WTC11 (cell line): ENCODE measurements at regions not wholly inside any gene's neighbourhood (a gene's known extent, or its start where the extent isn't known, plus 50 kb on each side); places are given as distances from the start of the nearest gene placed in this dataset.

Source experiments
- ATAC-seq: fragments of 200-7000 bp; cut with Tn5 transposase; 2 replicates; pipeline ENCODE4 v1.10.0; 2021; ENCODE audit warnings: mild to moderate bottlenecking, moderate library complexity
- CTCF ChIA-PET: fragments of 300-600 bp; sonication (Branson Sonifier 250); formaldehyde crosslinking; loops from one replicate; lab custom pipeline; 2021; ENCODE audit warnings: antibody characterized with exemption; lab: Charles Lee
- POLR2A ChIA-PET: fragments of 350-600 bp; sonication (Branson Sonifier 250); formaldehyde crosslinking; loops from one replicate; lab custom pipeline; 2021; ENCODE audit warnings: antibody characterized with exemption; lab: Charles Lee
- DNase-seq: peaks from one replicate; pipeline ENCODE4 v3.0.0; 2021; ENCODE audit warnings: low spot score
- H3K27ac Mint-ChIP-seq: 2 replicates; pipeline ENCODE4 v1.8.0; 2021; ENCODE audit warnings: mixed read lengths
- H3K27me3 Mint-ChIP-seq: 2 replicates; pipeline ENCODE4 v1.8.0; 2021; ENCODE audit warnings: low read depth, mild to moderate bottlenecking, moderate library complexity, mixed read lengths
- H3K36me3 Mint-ChIP-seq: 2 replicates; pipeline ENCODE4 v1.8.0; 2021; ENCODE audit warnings: mixed read lengths
- H3K4me1 Mint-ChIP-seq: 2 replicates; pipeline ENCODE4 v1.8.0; 2022; ENCODE audit warnings: mixed read lengths
- H3K4me3 Mint-ChIP-seq: 2 replicates; pipeline ENCODE4 v1.8.0; 2021; ENCODE audit warnings: mild to moderate bottlenecking, moderate library complexity, mixed read lengths
- H3K9me3 Mint-ChIP-seq: 2 replicates; pipeline ENCODE4 v1.8.0; 2021; ENCODE audit warnings: mixed read lengths
- AR ChIP-seq: fragments of 250-450 bp; sonication (Bioruptor Pico); IDR thresholded peaks from 2 replicates; pipeline ENCODE4 v1.9.0; 2021; ENCODE audit warnings: mild to moderate bottlenecking
- CBFB ChIP-seq: sonication (generic); formaldehyde crosslinking; IDR thresholded peaks from 2 replicates; pipeline ENCODE4 v1.8.1; 2022; ENCODE audit warnings: mild to moderate bottlenecking, low read depth, missing genetic modification reagents
- FOXK1 ChIP-seq: sonication (generic); formaldehyde crosslinking; IDR thresholded peaks from 2 replicates; pipeline ENCODE4 v1.8.0; 2022; ENCODE audit warnings: mild to moderate bottlenecking, moderate library complexity, missing genetic modification reagents
- GABPB1 ChIP-seq: sonication (generic); formaldehyde crosslinking; IDR thresholded peaks from 2 replicates; pipeline ENCODE4 v1.8.1; 2023; ENCODE audit warnings: mild to moderate bottlenecking, missing genetic modification reagents
- HMGXB4 ChIP-seq: sonication (generic); formaldehyde crosslinking; IDR thresholded peaks from 2 replicates; pipeline ENCODE4 v1.8.1; 2023; ENCODE audit warnings: mild to moderate bottlenecking, moderate library complexity, missing genetic modification reagents
- IRF1 ChIP-seq: sonication (generic); formaldehyde crosslinking; IDR thresholded peaks from 2 replicates; pipeline ENCODE4 v1.8.0; 2023; ENCODE audit warnings: missing genetic modification reagents
- JUN ChIP-seq: sonication (generic); formaldehyde crosslinking; IDR thresholded peaks from 2 replicates; pipeline ENCODE4 v1.8.0; 2023; ENCODE audit warnings: mild to moderate bottlenecking, missing genetic modification reagents
- MAX ChIP-seq: sonication (generic); formaldehyde crosslinking; IDR thresholded peaks from 2 replicates; pipeline ENCODE4 v1.8.0; 2022; ENCODE audit warnings: mild to moderate bottlenecking, missing genetic modification reagents
- MYBL2 ChIP-seq: sonication (generic); formaldehyde crosslinking; IDR thresholded peaks from 2 replicates; pipeline ENCODE4 v1.8.1; 2023; ENCODE audit warnings: mild to moderate bottlenecking, moderate library complexity, missing genetic modification reagents
- NR1H2 ChIP-seq: sonication (generic); formaldehyde crosslinking; IDR thresholded peaks from 2 replicates; pipeline ENCODE4 v1.9.0; 2021; ENCODE audit warnings: mild to moderate bottlenecking, moderate library complexity, missing genetic modification reagents
- NR3C1 ChIP-seq: sonication (generic); formaldehyde crosslinking; conservative IDR thresholded peaks from 2 replicates; pipeline ENCODE4 v1.8.1; 2023; ENCODE audit warnings: low read depth, mild to moderate bottlenecking, missing genetic modification reagents
- RELA ChIP-seq: sonication (generic); formaldehyde crosslinking; IDR thresholded peaks from 2 replicates; pipeline ENCODE4 v1.8.1; 2022; ENCODE audit warnings: missing genetic modification reagents, mild to moderate bottlenecking, borderline replicate concordance
- SOX15 ChIP-seq: fragments of 250-450 bp; sonication (Bioruptor Pico); IDR thresholded peaks from 2 replicates; pipeline ENCODE4 v1.9.0; 2021; ENCODE audit warnings: mild to moderate bottlenecking
- TCF7 ChIP-seq: sonication (generic); formaldehyde crosslinking; IDR thresholded peaks from 2 replicates; pipeline ENCODE4 v1.8.0; 2022; ENCODE audit warnings: mild to moderate bottlenecking, low read depth, missing genetic modification reagents, moderate library complexity
- TEAD4 ChIP-seq: sonication (generic); formaldehyde crosslinking; IDR thresholded peaks from 2 replicates; pipeline ENCODE4 v1.8.0; 2022; ENCODE audit warnings: mild to moderate bottlenecking, missing genetic modification reagents
- USF1 ChIP-seq: sonication (generic); formaldehyde crosslinking; IDR thresholded peaks from 2 replicates; pipeline ENCODE4 v1.8.0; 2022; ENCODE audit warnings: mild to moderate bottlenecking, missing genetic modification reagents
- ZMAT4 ChIP-seq: fragments of 250-450 bp; sonication (Bioruptor Pico); IDR thresholded peaks from 2 replicates; pipeline ENCODE4 v1.9.0; 2021; ENCODE audit warnings: mild to moderate bottlenecking
- ZNF423 ChIP-seq: fragments of 250-450 bp; sonication (Bioruptor Pico); IDR thresholded peaks from 2 replicates; pipeline ENCODE4 v2.1.2; 2022; ENCODE audit warnings: mild to moderate bottlenecking, moderate library complexity
- ZNF425 ChIP-seq: fragments of 250-450 bp; sonication (Bioruptor Pico); conservative IDR thresholded peaks from 2 replicates; pipeline ENCODE4 v1.9.0; 2021; ENCODE audit warnings: mild to moderate bottlenecking
- ZSCAN18 ChIP-seq: fragments of 250-450 bp; sonication (Bioruptor Pico); IDR thresholded peaks from 2 replicates; pipeline ENCODE4 v2.1.2; 2022; ENCODE audit warnings: mild to moderate bottlenecking, moderate library complexity

- no peak for DNase-seq
- no peaks in the 10 kb centered on the region for H3K4me1 Mint-ChIP-seq
- no peaks in the 10 kb centered on the region for H3K36me3 Mint-ChIP-seq
- TF ChIP-seq ZNF425 (no peak), ZMAT4 (no peak), JUN (no peak), CBFB (CRISPR knock-in tag) (no peak), IRF1 (CRISPR knock-in tag) (no peak), TEAD4 (CRISPR knock-in tag) (no peak), MAX (CRISPR knock-in tag) (no peak), ZSCAN18 (CRISPR knock-in tag) (no peak), GABPB1 (CRISPR knock-in tag) (no peak), MYBL2 (CRISPR knock-in tag) (no peak), USF1 (no peak), ZNF423 (CRISPR knock-in tag) (no peak), NR3C1 (CRISPR knock-in tag) (no peak), TCF7 (CRISPR knock-in tag) (no peak), RELA (no peak), FOXK1 (no peak), NR1H2 (no peak), SOX15 (CRISPR knock-in tag) (no peak), AR (no peak), HMGXB4 (no peak)
- H3K4me3 Mint-ChIP-seq, result no peak overlapping the region
- no peak overlapping the region for H3K27ac Mint-ChIP-seq
- POLR2A ChIA-PET, result no interaction called here
- no peak for ATAC-seq
- H3K27me3 Mint-ChIP-seq, result no peaks in the 10 kb centered on the region
- H3K9me3 Mint-ChIP-seq, result no peaks in the 10 kb centered on the region
- CTCF ChIA-PET, result no interaction called here
Measured at GRCh38 chrX:82528525-82528924, 979.6 kb upstream of the POU3F4 start.
